ENCODE measurements at regions not wholly inside any gene's neighbourhood (a gene's known extent, or its start where the extent isn't known, plus 50 kb on each side); places are given as distances from the start of the nearest gene placed in this dataset.

GRCh38 chr7:109044691-109045090 is 475.0 kb downstream of the DNAJB9 start:
- H3K4me1 ChIP-seq (ENCODE audit: control insufficient read depth, insufficient read depth, low read length): no peaks in the 10 kb centered on the region
- WGBS (ENCODE audit: insufficient coverage, insufficient read length): 100% methylated on average over 1 of the region's 1 CpG
- no peaks in the 10 kb centered on the region for H3K9me3 ChIP-seq (ENCODE audit: control insufficient read depth, insufficient read depth, low read length)
- no peak overlapping the region for H3K4me3 ChIP-seq (ENCODE audit: low read length)
- DNase-seq (ENCODE audit: low read depth, low spot score): no peak
- H3K36me3 ChIP-seq (ENCODE audit: control insufficient read depth, insufficient read depth, low read length): no peaks in the 10 kb centered on the region
- no peak overlapping the region for H3K27ac ChIP-seq (ENCODE audit: low read length)
- H3K27me3 ChIP-seq (ENCODE audit: control insufficient read depth, insufficient read depth, low read length): no peaks in the 10 kb centered on the region

- DNase-seq (ENCODE audit: low read depth, low spot score): no peak
- no peak overlapping the region for H3K4me3 ChIP-seq (ENCODE audit: low read length)
- no peaks in the 10 kb centered on the region for H3K9me3 ChIP-seq (ENCODE audit: control insufficient read depth, insufficient read depth, low read length)
- no peaks in the 10 kb centered on the region for H3K4me1 ChIP-seq (ENCODE audit: control insufficient read depth, insufficient read depth, low read length)
- no peaks in the 10 kb centered on the region for H3K36me3 ChIP-seq (ENCODE audit: control insufficient read depth, insufficient read depth, low read length)
- no peaks in the 10 kb centered on the region for H3K27me3 ChIP-seq (ENCODE audit: control insufficient read depth, insufficient read depth, low read length)
- no peak overlapping the region for H3K27ac ChIP-seq (ENCODE audit: low read length)
- no CpG with 5 or more reads among the region's 2 CpGs for WGBS (ENCODE audit: insufficient coverage, insufficient read length)
These were observed 479.7 kb downstream of the DNAJB9 start for GRCh38 chr7:109049366-109049765.

GRCh38 chr7:109059089-109059488 is 489.4 kb downstream of the DNAJB9 start:
- Histone ChIP-seq H3K4me3 (ENCODE audit: low read length) (no peak overlapping the region), H3K4me1 (ENCODE audit: control insufficient read depth, insufficient read depth, low read length) (no peaks in the 10 kb centered on the region), H3K27me3 (ENCODE audit: control insufficient read depth, insufficient read depth, low read length) (no peaks in the 10 kb centered on the region), H3K36me3 (ENCODE audit: control insufficient read depth, insufficient read depth, low read length) (no peaks in the 10 kb centered on the region), H3K27ac (ENCODE audit: low read length) (no peak overlapping the region), H3K9me3 (ENCODE audit: control insufficient read depth, insufficient read depth, low read length) (no peaks in the 10 kb centered on the region)
- no peak for DNase-seq (ENCODE audit: low read depth, low spot score)
- WGBS (ENCODE audit: insufficient coverage, insufficient read length): no CpG with 5 or more reads among the region's 1 CpG

DNA sequence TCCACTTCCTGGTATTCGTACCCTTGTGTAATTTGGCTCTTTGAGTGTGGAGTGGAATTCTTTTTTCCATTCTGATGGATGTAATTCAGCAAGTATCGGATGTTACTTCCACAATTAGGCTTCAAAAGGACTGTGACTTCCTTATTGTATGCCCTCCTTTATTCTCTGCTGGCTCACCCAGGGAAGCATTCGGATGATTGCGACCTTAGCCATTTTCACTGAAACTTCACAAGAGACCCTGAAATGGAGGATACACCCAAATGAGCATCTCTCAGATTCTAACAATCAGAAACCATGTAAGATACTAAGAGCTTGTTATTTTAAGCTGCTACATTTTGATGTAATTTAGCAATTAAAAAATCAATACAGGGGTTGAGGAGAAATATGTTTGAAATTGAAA is 493.1 kb downstream of the DNAJB9 start:
- H3K36me3 ChIP-seq (ENCODE audit: control insufficient read depth, insufficient read depth, low read length): no peaks in the 10 kb centered on the region
- no peak for DNase-seq (ENCODE audit: low read depth, low spot score)
- H3K27me3 ChIP-seq (ENCODE audit: control insufficient read depth, insufficient read depth, low read length): no peaks in the 10 kb centered on the region
- no peaks in the 10 kb centered on the region for H3K4me1 ChIP-seq (ENCODE audit: control insufficient read depth, insufficient read depth, low read length)
- no peaks in the 10 kb centered on the region for H3K9me3 ChIP-seq (ENCODE audit: control insufficient read depth, insufficient read depth, low read length)
- no CpG with 5 or more reads among the region's 4 CpGs for WGBS (ENCODE audit: insufficient coverage, insufficient read length)
- no peak overlapping the region for H3K27ac ChIP-seq (ENCODE audit: low read length)
- H3K4me3 ChIP-seq (ENCODE audit: low read length): no peak overlapping the region

DNA sequence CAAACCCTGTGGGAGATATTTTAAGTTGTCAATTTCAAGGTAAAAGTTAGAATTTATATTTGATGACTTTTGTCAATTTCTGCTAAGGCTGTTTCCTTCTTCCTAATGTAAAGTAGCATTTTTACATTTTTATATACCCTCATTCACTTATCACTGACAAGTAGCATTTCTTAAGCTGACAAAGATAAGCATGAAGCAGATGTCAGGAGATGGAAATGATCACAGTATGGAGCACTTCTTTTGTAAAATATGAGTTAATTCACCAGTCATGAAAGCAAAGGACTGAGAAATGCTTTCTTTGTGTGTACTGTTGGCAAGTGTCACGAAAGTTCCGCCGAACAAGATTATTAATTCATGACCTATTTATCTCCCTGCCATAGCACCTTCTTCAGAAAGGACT is 503.9 kb downstream of the DNAJB9 start:
- no peak for DNase-seq (ENCODE audit: low read depth, low spot score)
- no peaks in the 10 kb centered on the region for H3K9me3 ChIP-seq (ENCODE audit: control insufficient read depth, insufficient read depth, low read length)
- H3K4me1 ChIP-seq (ENCODE audit: control insufficient read depth, insufficient read depth, low read length): no peaks in the 10 kb centered on the region
- H3K4me3 ChIP-seq (ENCODE audit: low read length): no peak overlapping the region
- H3K27ac ChIP-seq (ENCODE audit: low read length): no peak overlapping the region
- H3K27me3 ChIP-seq (ENCODE audit: control insufficient read depth, insufficient read depth, low read length): no peaks in the 10 kb centered on the region
- no CpG with 5 or more reads among the region's 3 CpGs for WGBS (ENCODE audit: insufficient coverage, insufficient read length)
- H3K36me3 ChIP-seq (ENCODE audit: control insufficient read depth, insufficient read depth, low read length): no peaks in the 10 kb centered on the region

GRCh38 chr7:109076396-109076972 is 506.8 kb downstream of the DNAJB9 start:
- Histone ChIP-seq H3K4me1 (ENCODE audit: control insufficient read depth, insufficient read depth, low read length) (no peaks in the 10 kb centered on the region), H3K27ac (ENCODE audit: low read length) (no peak overlapping the region), H3K9me3 (ENCODE audit: control insufficient read depth, insufficient read depth, low read length) (no peaks in the 10 kb centered on the region), H3K4me3 (ENCODE audit: low read length) (no peak overlapping the region), H3K36me3 (ENCODE audit: control insufficient read depth, insufficient read depth, low read length) (no peaks in the 10 kb centered on the region), H3K27me3 (ENCODE audit: control insufficient read depth, insufficient read depth, low read length) (no peaks in the 10 kb centered on the region)
- WGBS (ENCODE audit: insufficient coverage, insufficient read length): no CpG with 5 or more reads among the region's 2 CpGs
- no peak for DNase-seq (ENCODE audit: low read depth, low spot score)

GRCh38 chr7:109091042-109091441 is 521.4 kb downstream of the DNAJB9 start:
- Histone ChIP-seq H3K4me3 (ENCODE audit: low read length) (no peak overlapping the region), H3K36me3 (ENCODE audit: control insufficient read depth, insufficient read depth, low read length) (no peaks in the 10 kb centered on the region), H3K9me3 (ENCODE audit: control insufficient read depth, insufficient read depth, low read length) (no peaks in the 10 kb centered on the region), H3K27me3 (ENCODE audit: control insufficient read depth, insufficient read depth, low read length) (no peaks in the 10 kb centered on the region), H3K27ac (ENCODE audit: low read length) (no peak overlapping the region), H3K4me1 (ENCODE audit: control insufficient read depth, insufficient read depth, low read length) (no peaks in the 10 kb centered on the region)
- WGBS (ENCODE audit: insufficient coverage, insufficient read length): no CpG with 5 or more reads among the region's 1 CpG
- DNase-seq (ENCODE audit: low read depth, low spot score): no peak

DNA sequence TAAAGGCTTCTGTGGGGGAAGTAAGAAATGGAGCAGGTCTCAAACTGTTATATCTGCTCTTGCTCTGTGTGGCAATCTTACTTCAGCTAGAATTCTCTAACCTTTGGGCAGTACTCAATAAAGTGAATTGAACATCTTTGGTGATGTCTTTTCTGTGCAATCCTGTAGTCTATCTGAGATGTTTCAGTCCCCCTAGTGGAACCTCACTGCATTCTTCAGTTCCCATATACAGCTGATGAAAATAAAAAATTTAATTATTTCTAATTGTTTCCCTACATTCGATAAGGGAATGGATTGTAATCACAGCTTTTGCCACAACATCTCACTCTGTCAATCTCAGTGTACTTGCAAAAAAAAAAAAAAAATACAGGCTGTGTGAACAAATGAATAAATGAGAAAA is 522.6 kb downstream of the DNAJB9 start:
- H3K27me3 ChIP-seq (ENCODE audit: control insufficient read depth, insufficient read depth, low read length): no peaks in the 10 kb centered on the region
- H3K4me1 ChIP-seq (ENCODE audit: control insufficient read depth, insufficient read depth, low read length): no peaks in the 10 kb centered on the region
- H3K9me3 ChIP-seq (ENCODE audit: control insufficient read depth, insufficient read depth, low read length): no peaks in the 10 kb centered on the region
- H3K4me3 ChIP-seq (ENCODE audit: low read length): no peak overlapping the region
- DNase-seq (ENCODE audit: low read depth, low spot score): no peak
- no CpG with 5 or more reads among the region's 1 CpG for WGBS (ENCODE audit: insufficient coverage, insufficient read length)
- no peak overlapping the region for H3K27ac ChIP-seq (ENCODE audit: low read length)
- H3K36me3 ChIP-seq (ENCODE audit: control insufficient read depth, insufficient read depth, low read length): no peaks in the 10 kb centered on the region

GRCh38 chr7:109101332-109101731 is 531.7 kb downstream of the DNAJB9 start:
- H3K27ac ChIP-seq (ENCODE audit: low read length): no peak overlapping the region
- no peaks in the 10 kb centered on the region; the same call in 1 of the 2 replicates for H3K4me1 ChIP-seq (ENCODE audit: control insufficient read depth, insufficient read depth, low read length)
- H3K4me3 ChIP-seq (ENCODE audit: low read length): no peak overlapping the region
- WGBS (ENCODE audit: insufficient coverage, insufficient read length): no CpG with 5 or more reads among the region's 1 CpG
- no peak for DNase-seq (ENCODE audit: low read depth, low spot score)
- no peaks in the 10 kb centered on the region for H3K9me3 ChIP-seq (ENCODE audit: control insufficient read depth, insufficient read depth, low read length)
- no peaks in the 10 kb centered on the region for H3K36me3 ChIP-seq (ENCODE audit: control insufficient read depth, insufficient read depth, low read length)
- no peaks in the 10 kb centered on the region for H3K27me3 ChIP-seq (ENCODE audit: control insufficient read depth, insufficient read depth, low read length)

- Histone ChIP-seq H3K36me3 (ENCODE audit: control insufficient read depth, insufficient read depth, low read length) (no peaks in the 10 kb centered on the region), H3K9me3 (ENCODE audit: control insufficient read depth, insufficient read depth, low read length) (no peaks in the 10 kb centered on the region), H3K4me3 (ENCODE audit: low read length) (no peak overlapping the region), H3K4me1 (ENCODE audit: control insufficient read depth, insufficient read depth, low read length) (no peaks in the 10 kb centered on the region), H3K27ac (ENCODE audit: low read length) (no peak overlapping the region), H3K27me3 (ENCODE audit: control insufficient read depth, insufficient read depth, low read length) (no peaks in the 10 kb centered on the region)
- no CpG with 5 or more reads among the region's 1 CpG for WGBS (ENCODE audit: insufficient coverage, insufficient read length)
- no peak for DNase-seq (ENCODE audit: low read depth, low spot score)
These were observed 539.9 kb downstream of the DNAJB9 start for GRCh38 chr7:109109558-109109957.

- no peaks in the 10 kb centered on the region for H3K36me3 ChIP-seq (ENCODE audit: control insufficient read depth, insufficient read depth, low read length)
- DNase-seq (ENCODE audit: low read depth, low spot score): no peak
- H3K9me3 ChIP-seq (ENCODE audit: control insufficient read depth, insufficient read depth, low read length): no peaks in the 10 kb centered on the region
- H3K27ac ChIP-seq (ENCODE audit: low read length): no peak overlapping the region
- no CpG with 5 or more reads among the region's 3 CpGs for WGBS (ENCODE audit: insufficient coverage, insufficient read length)
- H3K27me3 ChIP-seq (ENCODE audit: control insufficient read depth, insufficient read depth, low read length): no peaks in the 10 kb centered on the region
- H3K4me1 ChIP-seq (ENCODE audit: control insufficient read depth, insufficient read depth, low read length): no peaks in the 10 kb centered on the region
- no peak overlapping the region for H3K4me3 ChIP-seq (ENCODE audit: low read length)
These were observed 541.4 kb downstream of the DNAJB9 start for GRCh38 chr7:109111086-109111485.
